ENCODE measurements at regions not wholly inside any gene's neighbourhood (a gene's known extent, or its start where the extent isn't known, plus 50 kb on each side); places are given as distances from the start of the nearest gene placed in this dataset.

DNA sequence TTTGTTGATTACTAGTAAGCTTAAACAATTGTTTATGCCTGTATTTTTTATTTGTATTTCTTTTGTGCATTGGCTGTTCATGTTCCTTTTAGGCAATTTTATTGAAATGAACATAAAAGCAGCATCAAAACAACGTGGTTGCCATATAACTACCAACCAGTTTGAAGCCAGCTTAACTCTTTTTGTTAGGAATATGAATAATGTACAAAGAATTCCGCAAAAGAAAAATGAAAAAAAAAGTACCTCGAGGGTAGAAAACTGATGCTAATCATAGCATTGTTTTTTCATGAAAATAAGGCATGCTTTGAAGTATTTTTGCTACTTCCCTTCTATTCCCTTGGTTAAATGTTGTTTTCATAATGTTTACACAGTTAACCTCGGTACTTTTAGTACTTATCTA is 1024.0 kb upstream of the SLIT2 start:
- TF ChIP-seq POLR2AphosphoS5 (IDR thresholded peaks at IDR 0.05) (no peak), POLR2A (IDR thresholded peaks at IDR 0.05) (no peak), EP300 (IDR thresholded peaks at IDR 0.05) (no peak)
- TF ChIP-seq, protein P1, sequence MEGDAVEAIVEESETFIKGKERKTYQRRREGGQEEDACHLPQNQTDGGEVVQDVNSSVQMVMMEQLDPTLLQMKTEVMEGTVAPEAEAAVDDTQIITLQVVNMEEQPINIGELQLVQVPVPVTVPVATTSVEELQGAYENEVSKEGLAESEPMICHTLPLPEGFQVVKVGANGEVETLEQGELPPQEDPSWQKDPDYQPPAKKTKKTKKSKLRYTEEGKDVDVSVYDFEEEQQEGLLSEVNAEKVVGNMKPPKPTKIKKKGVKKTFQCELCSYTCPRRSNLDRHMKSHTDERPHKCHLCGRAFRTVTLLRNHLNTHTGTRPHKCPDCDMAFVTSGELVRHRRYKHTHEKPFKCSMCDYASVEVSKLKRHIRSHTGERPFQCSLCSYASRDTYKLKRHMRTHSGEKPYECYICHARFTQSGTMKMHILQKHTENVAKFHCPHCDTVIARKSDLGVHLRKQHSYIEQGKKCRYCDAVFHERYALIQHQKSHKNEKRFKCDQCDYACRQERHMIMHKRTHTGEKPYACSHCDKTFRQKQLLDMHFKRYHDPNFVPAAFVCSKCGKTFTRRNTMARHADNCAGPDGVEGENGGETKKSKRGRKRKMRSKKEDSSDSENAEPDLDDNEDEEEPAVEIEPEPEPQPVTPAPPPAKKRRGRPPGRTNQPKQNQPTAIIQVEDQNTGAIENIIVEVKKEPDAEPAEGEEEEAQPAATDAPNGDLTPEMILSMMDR (IDR thresholded peaks at IDR 0.05): no peak
